CD4-positive, alpha-beta memory T cell (primary cell): ENCODE measurements at regions not wholly inside any gene's neighbourhood (a gene's known extent, or its start where the extent isn't known, plus 50 kb on each side); places are given as distances from the start of the nearest gene placed in this dataset.

Experiments used
- CTCF ChIA-PET: fragments of 350-600 bp; sonication (Branson Sonifier 250); formaldehyde crosslinking; loops from one replicate; lab custom pipeline; 2021; ENCODE audit warnings: inconsistent platforms; ENCODE audit not compliant: partially characterized antibody; lab: Charles Lee
- POLR2A ChIA-PET: fragments of 350-600 bp; sonication (Branson Sonifier 250); formaldehyde crosslinking; loops from one replicate; lab custom pipeline; 2021; ENCODE audit not compliant: partially characterized antibody; lab: Charles Lee
- DNase-seq, 5 donors: peaks; one replicate each; pipeline versions ENCODE4 v3.0.0 to v3.0.0-alpha.2; 2020 to 2022; ENCODE audit warnings: mixed read lengths in 1 of 5
- H3K27ac ChIP-seq: one replicate; pipeline ENCODE4 v1.7.0; 2013; ENCODE audit warnings: low read depth, low read length
- H3K27me3 ChIP-seq: 2 replicates; pipeline ENCODE4 v1.7.0; 2013; ENCODE audit warnings: mild to moderate bottlenecking, low read length, moderate library complexity; ENCODE audit not compliant: insufficient read depth
- H3K36me3 ChIP-seq: 2 replicates; pipeline ENCODE4 v1.7.0; 2013; ENCODE audit warnings: mild to moderate bottlenecking, low read length, moderate library complexity; ENCODE audit not compliant: insufficient read depth
- H3K4me1 ChIP-seq: 2 replicates; pipeline ENCODE4 v1.7.0; 2013; ENCODE audit warnings: mild to moderate bottlenecking, low read length, moderate library complexity; ENCODE audit not compliant: insufficient read depth
- H3K4me3 ChIP-seq, 2 donors: one replicate each; pipeline ENCODE4 v1.7.0; 2013; ENCODE audit warnings: low read length in 2 of 2, mild to moderate bottlenecking in 1 of 2
- H3K9me3 ChIP-seq, 2 donors: one replicate each; pipeline ENCODE4 v1.7.0; 2013; ENCODE audit warnings: low read length in 2 of 2, control low read depth in 1 of 2; ENCODE audit not compliant: control insufficient read depth in 1 of 2
- H3K27ac Mint-ChIP-seq, 7 donors: one replicate each; pipeline ENCODE4 v1.8.0; 2020 to 2021; ENCODE audit warnings: mixed read lengths in 7 of 7, mild to moderate bottlenecking in 6 of 7, inconsistent platforms in 3 of 7, moderate library complexity in 3 of 7
- H3K27me3 Mint-ChIP-seq, 2 donors: one replicate each; pipeline ENCODE4 v1.8.0; 2020 to 2021; ENCODE audit warnings: mixed read lengths in 2 of 2
- H3K36me3 Mint-ChIP-seq, 2 donors: one replicate each; pipeline ENCODE4 v1.8.0; 2020 to 2021; ENCODE audit warnings: mixed read lengths in 2 of 2, inconsistent platforms in 1 of 2, mild to moderate bottlenecking in 1 of 2
- H3K4me1 Mint-ChIP-seq, 4 donors: one replicate each; pipeline ENCODE4 v1.8.0; 2020 to 2021; ENCODE audit warnings: mixed read lengths in 4 of 4, mild to moderate bottlenecking in 1 of 4
- H3K4me3 Mint-ChIP-seq, 8 donors: one replicate each; pipeline ENCODE4 v1.8.0; 2020 to 2021; ENCODE audit warnings: mixed read lengths in 8 of 8, mild to moderate bottlenecking in 7 of 8, moderate library complexity in 6 of 8, inconsistent platforms in 3 of 8
- H3K9me3 Mint-ChIP-seq, 8 donors: one replicate each; pipeline ENCODE4 v1.8.0; 2020 to 2021; ENCODE audit warnings: mixed read lengths in 8 of 8, mild to moderate bottlenecking in 5 of 8, inconsistent platforms in 3 of 8, moderate library complexity in 1 of 8
- intact Hi-C: fragments of 100-400 bp; cut with micrococcal nuclease; formaldehyde crosslinking; loops from one replicate; pipeline ENCODE4 v1.15.1; 2023

DNA sequence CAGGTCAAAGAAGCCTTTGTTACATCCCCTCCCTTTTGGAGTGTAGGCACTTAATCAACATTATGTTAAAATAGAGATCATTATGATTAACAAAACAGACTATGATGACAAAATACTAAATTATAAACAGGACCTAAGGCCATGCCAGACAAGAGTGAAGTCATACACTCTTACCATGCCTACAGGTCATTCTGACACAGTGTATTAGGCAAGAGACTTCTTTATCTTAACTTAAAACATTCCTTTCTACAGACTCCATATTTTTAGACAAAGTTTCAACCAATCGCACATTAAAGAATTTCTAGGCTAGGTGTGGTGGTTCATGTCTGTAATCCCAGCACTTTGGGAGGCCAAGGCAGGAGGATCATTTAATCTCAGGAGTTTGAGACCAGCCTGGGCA lies 128.6 kb upstream of the SLC34A2 start:
- H3K4me1 Mint-ChIP-seq, result no peaks in the 10 kb centered on the region

DNA sequence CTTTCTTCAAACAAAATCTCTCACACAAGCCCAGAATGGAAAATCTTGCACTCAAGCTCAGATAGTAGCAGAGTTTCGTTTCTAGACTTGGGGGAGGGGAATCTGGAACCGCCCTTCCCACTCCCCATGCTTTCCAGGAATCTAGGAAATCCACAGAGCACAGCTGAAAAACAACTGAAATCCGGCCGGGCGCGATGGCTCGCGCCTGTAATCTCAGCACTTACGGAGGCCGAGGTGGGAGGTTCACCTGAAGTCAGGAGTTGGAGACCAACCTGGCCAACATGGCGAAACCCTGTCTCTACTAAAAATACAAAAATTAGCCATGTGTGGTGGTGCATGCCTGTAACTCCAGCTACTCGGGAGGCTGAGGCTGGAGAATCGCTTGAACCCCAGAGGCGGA lies 127.3 kb upstream of the SLC34A2 start:
- H3K9me3 Mint-ChIP-seq, result peaks cover 0 to 3% (median 0%) of the 10 kb centered on the region in 8 donors
- intact Hi-C loops, result no loop called here
- ChIA-PET POLR2A (no interaction called here), CTCF (no interaction called here)
- H3K4me3 ChIP-seq, result no peak overlapping the region
- DNase-seq, result no peak
- H3K36me3 ChIP-seq, result no peaks in the 10 kb centered on the region
- no peaks in the 10 kb centered on the region for H3K9me3 ChIP-seq
- no peaks in the 10 kb centered on the region for H3K27me3 ChIP-seq
- no peaks in the 10 kb centered on the region for H3K36me3 Mint-ChIP-seq
- H3K4me1 ChIP-seq, result no peaks in the 10 kb centered on the region
- no peaks in the 10 kb centered on the region for H3K4me1 Mint-ChIP-seq
- H3K4me3 Mint-ChIP-seq, result no peak overlapping the region
- no peak overlapping the region for H3K27ac Mint-ChIP-seq
- peaks cover 3 to 6% of the 10 kb centered on the region in 2 donors for H3K27me3 Mint-ChIP-seq
- H3K27ac ChIP-seq, result no peak overlapping the region

More for the DNA sequence above, 128.6 kb upstream of the SLC34A2 start:
- Mint-ChIP-seq H3K9me3 (no peaks in the 10 kb centered on the region), H3K27ac (no peak overlapping the region), H3K4me3 (no peak overlapping the region), H3K27me3 (peaks cover 3 to 7% of the 10 kb centered on the region in 2 donors), H3K36me3 (no peaks in the 10 kb centered on the region)
- ChIA-PET POLR2A (no interaction called here), CTCF (no interaction called here)
- Histone ChIP-seq H3K9me3 (no peaks in the 10 kb centered on the region), H3K27ac (no peak overlapping the region), H3K4me3 (no peak overlapping the region), H3K36me3 (no peaks in the 10 kb centered on the region), H3K27me3 (no peaks in the 10 kb centered on the region), H3K4me1 (no peaks in the 10 kb centered on the region)
- intact Hi-C loops, result no loop called here
- DNase-seq, result no peak

DNA sequence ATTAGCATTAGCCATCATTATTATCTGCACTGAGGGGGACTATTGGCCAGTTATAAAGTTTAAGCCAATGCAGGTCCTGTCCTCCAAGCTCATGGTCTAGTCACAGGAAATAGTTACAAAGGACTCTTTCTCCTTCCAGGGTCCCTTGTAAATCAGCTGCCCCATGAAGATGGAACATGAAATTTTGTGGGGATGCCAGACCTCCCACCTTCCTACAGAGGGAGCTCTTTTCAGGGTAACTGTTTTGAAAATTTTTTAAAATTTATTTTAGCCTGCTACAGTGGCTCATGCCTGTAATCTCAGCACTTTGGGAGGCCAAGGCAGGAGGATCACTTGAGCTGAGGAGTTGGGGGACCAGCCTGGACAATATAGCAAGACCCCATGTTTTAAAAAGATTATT lies 124.4 kb upstream of the SLC34A2 start:
- Mint-ChIP-seq H3K27ac (no peak overlapping the region), H3K9me3 (peaks cover 0 to 3% (median 0%) of the 10 kb centered on the region in 8 donors), H3K27me3 (peaks cover 5 to 9% of the 10 kb centered on the region in 2 donors), H3K4me1 (no peaks in the 10 kb centered on the region), H3K36me3 (no peaks in the 10 kb centered on the region), H3K4me3 (no peak overlapping the region)
- intact Hi-C loops, result no loop called here
- POLR2A ChIA-PET, result no interaction called here
- no peaks in the 10 kb centered on the region for H3K27me3 ChIP-seq
- H3K9me3 ChIP-seq, result no peaks in the 10 kb centered on the region
- H3K27ac ChIP-seq, result no peak overlapping the region
- DNase-seq, result no peak
- no peaks in the 10 kb centered on the region for H3K36me3 ChIP-seq
- CTCF ChIA-PET, result no interaction called here
- H3K4me1 ChIP-seq, result no peaks in the 10 kb centered on the region
- no peak overlapping the region for H3K4me3 ChIP-seq

DNA sequence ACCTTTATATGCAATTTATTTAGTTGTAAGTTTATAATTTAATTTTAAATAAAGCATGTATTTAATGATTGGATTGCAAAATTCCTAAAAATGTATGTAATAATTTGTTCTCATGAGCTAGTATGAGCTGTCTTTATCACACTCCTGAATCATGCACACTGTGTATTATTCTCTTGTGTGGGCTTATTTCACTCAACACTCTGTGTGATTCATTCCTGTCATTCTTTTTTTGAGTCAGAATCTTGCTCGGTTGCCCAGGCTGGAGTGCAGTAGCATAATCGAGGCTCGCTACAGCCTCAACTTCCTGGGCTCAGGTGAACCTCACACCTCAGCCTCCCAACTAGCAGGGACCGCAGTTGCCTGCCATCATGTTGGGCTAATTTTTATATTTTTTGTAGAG lies 123.1 kb upstream of the SLC34A2 start:
- POLR2A ChIA-PET, result no interaction called here
- H3K27me3 ChIP-seq, result no peaks in the 10 kb centered on the region
- no peak overlapping the region for H3K4me3 ChIP-seq
- H3K4me3 Mint-ChIP-seq, result no peak overlapping the region
- H3K9me3 ChIP-seq, result no peaks in the 10 kb centered on the region
- H3K4me1 ChIP-seq, result no peaks in the 10 kb centered on the region
- H3K36me3 Mint-ChIP-seq, result no peaks in the 10 kb centered on the region
- peaks cover 0 to 3% (median 0%) of the 10 kb centered on the region in 8 donors for H3K9me3 Mint-ChIP-seq
- intact Hi-C loops, result no loop called here
- no peak overlapping the region for H3K27ac Mint-ChIP-seq
- CTCF ChIA-PET, result no interaction called here
- H3K27me3 Mint-ChIP-seq, result peaks cover 5 to 9% of the 10 kb centered on the region in 2 donors
- no peak for DNase-seq
- no peaks in the 10 kb centered on the region for H3K36me3 ChIP-seq
- no peaks in the 10 kb centered on the region for H3K4me1 Mint-ChIP-seq
- H3K27ac ChIP-seq, result no peak overlapping the region

DNA sequence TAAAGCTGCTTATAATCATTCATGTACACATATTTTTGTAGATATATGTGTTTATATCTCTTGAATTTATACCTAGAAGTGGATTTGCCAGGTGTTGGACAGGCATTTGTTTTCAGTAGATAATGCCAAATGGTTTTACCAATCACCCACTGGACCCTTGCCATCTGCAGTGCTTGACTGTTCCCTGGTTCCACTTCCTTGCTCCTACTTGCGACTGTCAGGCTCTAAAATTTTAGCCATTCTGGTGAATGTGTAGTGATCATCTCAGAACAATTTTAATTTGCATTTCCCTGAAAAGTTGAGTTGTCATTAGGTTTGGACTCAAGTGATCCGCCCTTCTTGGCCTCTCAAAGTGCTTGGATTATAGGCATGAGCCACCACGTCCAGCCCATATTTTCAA lies 122.4 kb upstream of the SLC34A2 start:
- no peaks in the 10 kb centered on the region for H3K4me1 Mint-ChIP-seq
- no peaks in the 10 kb centered on the region for H3K27me3 ChIP-seq
- peaks cover 0 to 3% (median 0%) of the 10 kb centered on the region in 8 donors for H3K9me3 Mint-ChIP-seq
- H3K27ac ChIP-seq, result no peak overlapping the region
- no peaks in the 10 kb centered on the region for H3K9me3 ChIP-seq
- POLR2A ChIA-PET, result no interaction called here
- DNase-seq, result no peak
- H3K27me3 Mint-ChIP-seq, result peaks cover 5 to 9% of the 10 kb centered on the region in 2 donors
- no peaks in the 10 kb centered on the region for H3K36me3 Mint-ChIP-seq
- CTCF ChIA-PET, result no interaction called here
- H3K27ac Mint-ChIP-seq, result no peak overlapping the region
- H3K4me3 Mint-ChIP-seq, result no peak overlapping the region
- H3K36me3 ChIP-seq, result no peaks in the 10 kb centered on the region
- H3K4me3 ChIP-seq, result no peak overlapping the region
- intact Hi-C loops, result no loop called here
- H3K4me1 ChIP-seq, result no peaks in the 10 kb centered on the region

DNA sequence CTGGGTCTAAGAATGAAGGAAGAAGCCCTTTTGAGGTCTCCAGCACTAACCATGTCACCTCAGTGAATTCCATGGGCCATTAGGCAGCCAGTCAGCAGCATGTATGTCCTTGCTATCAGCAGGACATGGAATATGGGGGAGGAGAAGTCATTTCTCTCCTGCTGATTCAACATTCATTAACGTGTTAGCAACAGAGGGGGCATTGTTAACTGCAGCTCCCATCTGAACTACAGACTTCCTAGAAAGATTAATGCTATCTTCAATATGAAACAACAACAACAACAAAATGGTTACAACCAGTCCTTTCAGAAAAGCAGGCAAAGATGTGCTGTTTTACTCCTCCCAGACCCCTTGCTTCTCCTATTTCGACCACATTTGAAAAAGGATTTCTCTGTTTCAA lies 120.4 kb upstream of the SLC34A2 start:
- Histone ChIP-seq H3K27ac (no peak overlapping the region), H3K9me3 (no peaks in the 10 kb centered on the region), H3K4me1 (no peaks in the 10 kb centered on the region), H3K4me3 (no peak overlapping the region), H3K27me3 (no peaks in the 10 kb centered on the region), H3K36me3 (no peaks in the 10 kb centered on the region)
- H3K36me3 Mint-ChIP-seq, result no peaks in the 10 kb centered on the region
- ChIA-PET CTCF (no interaction called here), POLR2A (no interaction called here)
- no peaks in the 10 kb centered on the region for H3K4me1 Mint-ChIP-seq
- H3K9me3 Mint-ChIP-seq, result peaks cover 0 to 3% (median 0%) of the 10 kb centered on the region in 8 donors
- H3K27ac Mint-ChIP-seq, result no peak overlapping the region
- no peak for DNase-seq
- intact Hi-C loops, result no loop called here
- no peak overlapping the region for H3K4me3 Mint-ChIP-seq
- H3K27me3 Mint-ChIP-seq, result peaks cover 3 to 9% of the 10 kb centered on the region in 2 donors

DNA sequence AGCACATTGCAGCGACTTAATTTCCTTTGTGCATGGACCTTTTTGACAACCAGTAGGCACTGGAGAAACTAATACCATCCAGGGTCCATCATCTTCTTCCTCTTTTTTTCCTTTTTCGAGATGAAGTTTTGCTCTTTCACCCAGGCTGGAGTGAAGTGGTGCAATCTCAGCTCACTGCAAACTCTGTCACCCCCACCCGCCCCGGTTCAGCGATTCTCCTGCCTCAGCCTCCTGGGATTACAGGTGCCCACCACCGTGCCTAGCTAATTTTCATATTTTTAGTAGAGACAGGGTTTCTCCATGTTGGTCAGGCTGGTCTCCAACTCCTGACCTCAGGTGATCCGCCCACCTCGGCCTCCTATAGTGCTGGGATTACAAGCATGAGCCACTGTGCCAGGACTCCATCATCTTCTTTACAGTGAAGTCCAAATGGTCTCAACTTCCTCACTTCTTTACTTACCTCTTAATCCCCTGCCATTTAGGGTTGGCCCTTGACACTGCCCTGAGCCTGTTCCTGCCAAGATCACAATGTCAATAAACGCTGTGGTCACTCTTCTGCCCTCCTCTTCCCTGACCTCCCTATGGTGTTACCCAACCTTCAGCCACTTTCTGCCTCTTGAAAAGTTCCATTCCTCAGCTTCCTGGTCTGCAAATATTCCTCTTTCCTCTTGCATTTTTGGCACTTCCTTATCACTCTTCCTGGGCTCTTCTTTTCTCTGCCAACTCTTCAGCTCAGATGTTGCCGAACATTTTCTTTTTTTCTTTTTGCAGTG lies 119.8 kb upstream of the SLC34A2 start:
- DNase-seq, result no peak
- H3K9me3 Mint-ChIP-seq, result peaks cover 0 to 3% (median 0%) of the 10 kb centered on the region in 8 donors
- Histone ChIP-seq H3K4me1 (no peaks in the 10 kb centered on the region), H3K27me3 (no peaks in the 10 kb centered on the region), H3K36me3 (no peaks in the 10 kb centered on the region), H3K4me3 (no peak overlapping the region), H3K27ac (no peak overlapping the region), H3K9me3 (no peaks in the 10 kb centered on the region)
- H3K36me3 Mint-ChIP-seq, result no peaks in the 10 kb centered on the region
- CTCF ChIA-PET, result interaction anchor here (0.7 kb wide), 1 partner anchor 22 kb away, joined by 4 read pairs; no protein-coding TSS in a partner anchor
- intact Hi-C loops, result no loop called here
- H3K4me1 Mint-ChIP-seq, result no peaks in the 10 kb centered on the region
- no peak overlapping the region for H3K4me3 Mint-ChIP-seq
- H3K27ac Mint-ChIP-seq, result no peak overlapping the region
- POLR2A ChIA-PET, result no interaction called here
- H3K27me3 Mint-ChIP-seq, result peaks cover 3 to 7% of the 10 kb centered on the region in 2 donors
